ENCODE measurements at regions not wholly inside any gene's neighbourhood (a gene's known extent, or its start where the extent isn't known, plus 50 kb on each side); places are given as distances from the start of the nearest gene placed in this dataset.

DNA sequence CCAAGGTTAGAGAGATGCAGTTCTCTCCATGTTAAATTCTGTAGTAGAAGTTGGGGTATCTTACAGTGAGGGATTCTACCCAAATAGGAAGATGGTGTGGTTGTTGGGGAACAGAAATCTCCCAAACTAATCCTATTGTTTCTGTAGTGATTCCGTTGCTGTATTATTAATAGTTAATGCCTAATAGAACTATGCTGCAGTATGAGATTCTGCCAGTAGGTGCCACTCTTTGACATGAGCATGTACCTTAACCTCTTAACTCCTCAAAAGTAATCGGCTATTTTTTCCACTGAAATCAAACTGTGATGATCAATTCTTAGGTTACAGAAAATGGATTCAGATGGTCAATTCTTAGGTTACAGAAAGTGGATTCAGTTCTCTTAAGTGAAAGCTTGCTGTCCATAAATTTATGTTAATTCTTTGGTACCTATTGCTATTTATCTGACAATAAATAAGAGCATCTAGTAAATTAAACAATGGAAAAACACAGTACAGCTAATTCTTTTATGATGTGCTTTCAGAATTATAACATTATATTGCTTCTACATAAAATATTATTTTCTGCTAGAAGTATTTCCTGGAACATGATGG is 97.9 kb upstream of the DLX2 start:
- no peak overlapping the region for H3K4me3 ChIP-seq (ENCODE audit: low read length)
- H3K9me3 ChIP-seq (ENCODE audit: insufficient read depth, low read length), result no peaks in the 10 kb centered on the region; the same call in 1 of the 2 replicates
- H3K4me2 ChIP-seq (ENCODE audit: low read length), result no peak overlapping the region
- H3K36me3 ChIP-seq (replicated peaks; ENCODE audit: low read depth, low read length), result no peaks in the 10 kb centered on the region
- H3K27me3 ChIP-seq (ENCODE audit: low read depth, low read length), result 0 out of 2 replicates have a peak, but pooled peaks cover 4% of the 10 kb centered on the region
- H3K9ac ChIP-seq (ENCODE audit: low read length), result no peak overlapping the region
- no peak overlapping the region for H3K27ac ChIP-seq (ENCODE audit: low read length)
- no peaks in the 10 kb centered on the region for H3K79me2 ChIP-seq (ENCODE audit: low read length)
- TF ChIP-seq, protein P1, sequence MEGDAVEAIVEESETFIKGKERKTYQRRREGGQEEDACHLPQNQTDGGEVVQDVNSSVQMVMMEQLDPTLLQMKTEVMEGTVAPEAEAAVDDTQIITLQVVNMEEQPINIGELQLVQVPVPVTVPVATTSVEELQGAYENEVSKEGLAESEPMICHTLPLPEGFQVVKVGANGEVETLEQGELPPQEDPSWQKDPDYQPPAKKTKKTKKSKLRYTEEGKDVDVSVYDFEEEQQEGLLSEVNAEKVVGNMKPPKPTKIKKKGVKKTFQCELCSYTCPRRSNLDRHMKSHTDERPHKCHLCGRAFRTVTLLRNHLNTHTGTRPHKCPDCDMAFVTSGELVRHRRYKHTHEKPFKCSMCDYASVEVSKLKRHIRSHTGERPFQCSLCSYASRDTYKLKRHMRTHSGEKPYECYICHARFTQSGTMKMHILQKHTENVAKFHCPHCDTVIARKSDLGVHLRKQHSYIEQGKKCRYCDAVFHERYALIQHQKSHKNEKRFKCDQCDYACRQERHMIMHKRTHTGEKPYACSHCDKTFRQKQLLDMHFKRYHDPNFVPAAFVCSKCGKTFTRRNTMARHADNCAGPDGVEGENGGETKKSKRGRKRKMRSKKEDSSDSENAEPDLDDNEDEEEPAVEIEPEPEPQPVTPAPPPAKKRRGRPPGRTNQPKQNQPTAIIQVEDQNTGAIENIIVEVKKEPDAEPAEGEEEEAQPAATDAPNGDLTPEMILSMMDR (IDR thresholded peaks at IDR 0.05; ENCODE audit: low read depth, low read length), result peak; percentile 47
- no peak for TF ChIP-seq EZH2phosphoT487 (IDR thresholded peaks at IDR 0.05; ENCODE audit: low read depth)
- no peaks in the 10 kb centered on the region for H4K20me1 ChIP-seq (ENCODE audit: insufficient read depth, low read length)
- H3K4me1 ChIP-seq (ENCODE audit: low read length), result no peaks in the 10 kb centered on the region
- H2AFZ ChIP-seq (ENCODE audit: low read depth, low read length), result no peak overlapping the region

DNA sequence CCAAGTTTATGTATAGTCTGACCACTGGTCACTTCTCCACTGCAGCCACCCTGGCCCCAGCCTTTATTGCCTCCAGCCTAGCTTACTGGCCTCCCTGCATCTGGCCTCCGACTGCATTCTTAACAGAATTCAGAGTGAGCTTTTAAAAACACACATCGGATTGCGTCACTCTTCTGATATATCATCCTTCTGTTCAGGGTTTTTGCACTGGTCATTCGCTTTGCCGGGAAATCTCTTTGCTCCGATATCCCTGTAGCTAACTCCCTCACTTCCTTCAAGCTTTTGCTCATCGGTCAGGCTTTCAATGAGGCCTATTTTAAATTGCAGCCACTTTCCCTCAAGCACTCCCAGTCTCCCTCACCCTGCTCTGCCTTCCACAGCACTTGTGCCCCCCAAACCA is 101.6 kb upstream of the DLX2 start:
- Histone ChIP-seq H3K4me1 (ENCODE audit: low read length) (peaks cover 10% of the 10 kb centered on the region), H3K9me3 (ENCODE audit: insufficient read depth, low read length) (no peaks in the 10 kb centered on the region), H3K27ac (ENCODE audit: low read length) (no peak overlapping the region), H3K9ac (ENCODE audit: low read length) (no peak overlapping the region), H4K20me1 (ENCODE audit: insufficient read depth, low read length) (no peaks in the 10 kb centered on the region), H2AFZ (ENCODE audit: low read depth, low read length) (no peak overlapping the region), H3K4me2 (ENCODE audit: low read length) (no peak overlapping the region), H3K4me3 (ENCODE audit: low read length) (no peak overlapping the region), H3K36me3 (replicated peaks; ENCODE audit: low read depth, low read length) (no peaks in the 10 kb centered on the region), H3K79me2 (ENCODE audit: low read length) (no peaks in the 10 kb centered on the region), H3K27me3 (ENCODE audit: low read depth, low read length) (peaks cover 8% of the 10 kb centered on the region; the same call in 1 of the 2 replicates)
- no peak for TF ChIP-seq EZH2phosphoT487 (IDR thresholded peaks at IDR 0.05; ENCODE audit: low read depth)
- TF ChIP-seq, protein P1 (IDR thresholded peaks at IDR 0.05; ENCODE audit: low read depth, low read length), result no peak

DNA sequence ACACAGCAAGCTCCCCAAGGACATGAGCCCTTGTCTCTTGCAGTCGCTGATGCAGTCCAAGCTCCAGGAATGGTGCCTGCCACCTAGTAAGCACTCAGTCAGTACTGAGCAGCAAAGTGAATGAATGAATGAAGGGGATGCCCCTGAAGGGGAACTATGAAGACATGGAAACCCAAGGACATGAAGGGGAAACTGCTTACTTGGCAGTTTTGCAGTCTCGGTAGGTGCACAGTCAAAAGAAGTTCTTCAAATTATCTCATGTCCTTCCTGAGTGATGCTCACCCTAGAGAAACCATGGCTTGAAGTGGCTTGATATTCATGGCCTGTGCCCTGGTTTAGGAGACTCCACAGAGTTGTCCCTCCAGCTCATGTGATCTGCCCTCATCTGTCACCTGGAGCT is 102.1 kb upstream of the DLX2 start:
- Histone ChIP-seq H4K20me1 (ENCODE audit: insufficient read depth, low read length) (no peaks in the 10 kb centered on the region), H3K4me3 (ENCODE audit: low read length) (no peak overlapping the region), H3K79me2 (ENCODE audit: low read length) (no peaks in the 10 kb centered on the region), H3K9ac (ENCODE audit: low read length) (no peak overlapping the region), H3K36me3 (replicated peaks; ENCODE audit: low read depth, low read length) (no peaks in the 10 kb centered on the region), H3K4me1 (ENCODE audit: low read length) (peaks cover 11% of the 10 kb centered on the region), H3K4me2 (ENCODE audit: low read length) (no peak overlapping the region), H3K27ac (ENCODE audit: low read length) (no peak overlapping the region), H3K9me3 (ENCODE audit: insufficient read depth, low read length) (no peaks in the 10 kb centered on the region), H2AFZ (ENCODE audit: low read depth, low read length) (no peak overlapping the region), H3K27me3 (ENCODE audit: low read depth, low read length) (peaks cover 11% of the 10 kb centered on the region; the same call in 1 of the 2 replicates)
- no peak for TF ChIP-seq EZH2phosphoT487 (IDR thresholded peaks at IDR 0.05; ENCODE audit: low read depth)
- TF ChIP-seq, protein P1 (IDR thresholded peaks at IDR 0.05; ENCODE audit: low read depth, low read length), result no peak

DNA sequence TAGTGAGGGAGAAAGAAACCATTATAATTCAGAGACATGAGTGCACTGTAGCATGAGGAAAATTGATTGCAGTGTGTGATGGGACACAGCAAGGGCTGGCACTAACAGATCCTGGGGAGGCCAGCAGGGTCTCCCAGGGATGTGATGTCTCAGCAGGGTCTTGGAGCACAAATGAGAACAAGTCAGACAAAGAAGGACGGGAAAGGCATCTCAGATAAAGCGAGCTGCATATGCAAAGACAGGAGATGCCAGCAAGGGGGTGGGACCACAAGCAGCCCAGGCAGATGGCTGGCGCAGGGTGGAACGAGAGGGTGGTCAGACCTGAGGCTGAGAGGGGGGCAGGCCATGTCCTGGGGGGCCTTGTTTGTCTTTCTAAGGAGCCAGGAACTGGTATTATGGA is 102.6 kb upstream of the DLX2 start:
- H3K4me2 ChIP-seq (ENCODE audit: low read length), result no peak overlapping the region
- H3K36me3 ChIP-seq (replicated peaks; ENCODE audit: low read depth, low read length), result no peaks in the 10 kb centered on the region
- no peaks in the 10 kb centered on the region for H3K79me2 ChIP-seq (ENCODE audit: low read length)
- TF ChIP-seq, protein P1 (IDR thresholded peaks at IDR 0.05; ENCODE audit: low read depth, low read length), result no peak
- TF ChIP-seq EZH2phosphoT487 (IDR thresholded peaks at IDR 0.05; ENCODE audit: low read depth), result no peak
- H3K27ac ChIP-seq (ENCODE audit: low read length), result no peak overlapping the region
- no peak overlapping the region for H2AFZ ChIP-seq (ENCODE audit: low read depth, low read length)
- H4K20me1 ChIP-seq (ENCODE audit: insufficient read depth, low read length), result no peaks in the 10 kb centered on the region
- peaks cover 11% of the 10 kb centered on the region for H3K4me1 ChIP-seq (ENCODE audit: low read length)
- H3K9ac ChIP-seq (ENCODE audit: low read length), result no peak overlapping the region
- no peak overlapping the region for H3K4me3 ChIP-seq (ENCODE audit: low read length)
- no peaks in the 10 kb centered on the region for H3K9me3 ChIP-seq (ENCODE audit: insufficient read depth, low read length)
- peaks cover 12% of the 10 kb centered on the region; the same call in 1 of the 2 replicates for H3K27me3 ChIP-seq (ENCODE audit: low read depth, low read length)

All from OCI-LY3 (cell line).